ENCODE measurements at regions not wholly inside any gene's neighbourhood (a gene's known extent, or its start where the extent isn't known, plus 50 kb on each side); places are given as distances from the start of the nearest gene placed in this dataset.
A peak's percentile ranks its signal among the peaks of the same experiment; 100 is the strongest.

DNA sequence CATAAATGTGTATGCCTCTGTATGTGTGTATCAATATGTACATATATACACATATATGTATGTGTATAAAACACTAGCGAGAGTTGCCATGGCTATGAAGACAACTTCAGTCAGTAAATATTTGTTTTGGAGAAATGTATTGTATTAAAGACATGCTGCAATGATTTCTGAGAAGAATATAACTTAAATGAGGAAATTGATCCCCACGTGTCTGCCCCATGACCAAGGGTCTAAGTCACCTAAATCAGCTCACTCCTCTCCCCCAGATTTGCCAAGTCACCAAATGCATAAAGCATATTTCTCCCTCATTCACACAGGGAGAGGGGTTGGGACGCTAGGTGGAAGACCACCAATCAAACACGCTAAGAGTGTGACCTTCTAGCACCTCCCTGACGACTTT is 58.3 kb upstream of the LYST start:
- Histone ChIP-seq H3K4me3 (no peak overlapping the region), H3K27ac (no peak overlapping the region), H3K9me3 (no peaks in the 10 kb centered on the region), H3K27me3 (no peaks in the 10 kb centered on the region), H3K4me1 (peaks cover 14% of the 10 kb centered on the region), H3K36me3 (no peaks in the 10 kb centered on the region)
- intact Hi-C loops (cut with DNase I) = no loop called here
- ATAC-seq (peak; percentile 22), DNase-seq (no peak)
- TF ChIP-seq, protein P1, sequence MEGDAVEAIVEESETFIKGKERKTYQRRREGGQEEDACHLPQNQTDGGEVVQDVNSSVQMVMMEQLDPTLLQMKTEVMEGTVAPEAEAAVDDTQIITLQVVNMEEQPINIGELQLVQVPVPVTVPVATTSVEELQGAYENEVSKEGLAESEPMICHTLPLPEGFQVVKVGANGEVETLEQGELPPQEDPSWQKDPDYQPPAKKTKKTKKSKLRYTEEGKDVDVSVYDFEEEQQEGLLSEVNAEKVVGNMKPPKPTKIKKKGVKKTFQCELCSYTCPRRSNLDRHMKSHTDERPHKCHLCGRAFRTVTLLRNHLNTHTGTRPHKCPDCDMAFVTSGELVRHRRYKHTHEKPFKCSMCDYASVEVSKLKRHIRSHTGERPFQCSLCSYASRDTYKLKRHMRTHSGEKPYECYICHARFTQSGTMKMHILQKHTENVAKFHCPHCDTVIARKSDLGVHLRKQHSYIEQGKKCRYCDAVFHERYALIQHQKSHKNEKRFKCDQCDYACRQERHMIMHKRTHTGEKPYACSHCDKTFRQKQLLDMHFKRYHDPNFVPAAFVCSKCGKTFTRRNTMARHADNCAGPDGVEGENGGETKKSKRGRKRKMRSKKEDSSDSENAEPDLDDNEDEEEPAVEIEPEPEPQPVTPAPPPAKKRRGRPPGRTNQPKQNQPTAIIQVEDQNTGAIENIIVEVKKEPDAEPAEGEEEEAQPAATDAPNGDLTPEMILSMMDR (IDR thresholded peaks at IDR 0.05) = no peak

DNA sequence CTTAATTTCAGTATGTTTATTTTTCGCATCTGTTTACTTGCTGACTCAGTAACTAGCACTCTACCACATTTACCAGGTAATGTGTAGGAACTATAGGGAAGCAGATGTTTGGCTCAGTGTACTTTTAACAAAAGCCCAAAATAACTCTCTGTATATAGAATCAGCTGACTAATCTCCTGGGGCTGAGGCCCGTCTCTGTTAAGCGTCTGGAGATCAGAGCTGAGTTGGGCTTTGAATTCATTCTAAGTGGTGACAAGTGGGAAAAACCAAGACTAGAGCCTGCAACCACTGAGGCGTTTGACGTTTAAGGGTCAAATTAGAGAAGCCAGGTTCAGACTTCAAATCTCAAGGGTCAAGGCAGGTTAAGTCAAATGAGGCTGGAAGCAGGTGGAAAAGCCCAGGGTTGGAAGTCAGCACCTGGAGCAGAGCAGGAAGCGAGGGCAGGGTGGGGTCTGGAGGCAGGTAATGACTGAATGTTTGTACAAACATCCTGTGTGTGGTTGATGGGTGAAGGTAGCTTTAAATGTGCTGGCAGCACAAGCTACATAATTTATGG is 56.8 kb upstream of the LYST start:
- TF ChIP-seq, protein P1 (IDR thresholded peaks at IDR 0.05) = no peak

DNA sequence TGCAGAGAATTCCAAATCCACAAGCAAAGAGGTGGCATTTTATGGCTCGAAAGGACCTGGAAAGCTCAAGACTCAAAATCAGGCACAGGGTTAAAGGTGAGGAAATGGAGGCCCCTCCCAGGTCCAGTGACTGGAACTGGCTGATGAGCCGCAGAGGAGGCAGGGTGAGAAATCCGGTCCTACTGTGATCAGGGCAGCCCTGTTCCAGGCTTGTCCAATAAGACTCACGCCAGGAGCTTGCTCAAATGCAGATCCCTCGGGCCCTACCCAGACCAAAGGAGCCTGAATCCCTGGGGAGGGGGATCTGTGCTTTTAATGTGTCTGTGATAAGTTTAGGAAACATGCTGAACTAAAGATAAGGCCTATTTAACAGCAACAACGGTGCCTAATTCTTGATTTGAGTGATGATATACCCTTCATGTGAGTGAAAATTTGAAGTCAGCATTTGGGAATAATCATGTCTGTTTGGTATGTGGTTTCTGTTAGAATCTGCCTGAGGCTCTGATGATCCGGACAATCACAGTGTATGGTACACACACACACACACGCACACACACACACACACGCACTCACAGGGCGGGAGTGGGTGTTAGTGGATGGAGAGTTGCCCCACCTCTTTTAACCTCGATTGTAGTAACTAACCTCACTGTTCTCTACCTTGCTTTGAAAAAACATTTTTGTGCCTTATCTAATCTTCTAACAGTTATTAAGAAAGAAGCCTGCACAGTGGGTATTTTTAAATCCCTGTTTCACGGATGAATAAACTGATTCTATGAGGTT is 54.1 kb upstream of the LYST start:
- no peaks in the 10 kb centered on the region for H3K27me3 ChIP-seq
- H3K27ac ChIP-seq = peak overlapping the region; percentile 56
- TF ChIP-seq, protein P1 (IDR thresholded peaks at IDR 0.05) = no peak
- no peak for ATAC-seq
- intact Hi-C loops (cut with DNase I) = no loop called here
- peaks cover 39% of the 10 kb centered on the region for H3K4me1 ChIP-seq
- no peak overlapping the region for H3K4me3 ChIP-seq
- H3K36me3 ChIP-seq = no peaks in the 10 kb centered on the region
- no peaks in the 10 kb centered on the region for H3K9me3 ChIP-seq
- no peak for DNase-seq

More for the DNA sequence above, 56.8 kb upstream of the LYST start:
- Histone ChIP-seq H3K4me1 (peaks cover 18% of the 10 kb centered on the region), H3K9me3 (no peaks in the 10 kb centered on the region), H3K4me3 (no peak overlapping the region), H3K36me3 (no peaks in the 10 kb centered on the region), H3K27ac (no peak overlapping the region), H3K27me3 (no peaks in the 10 kb centered on the region)
- DNase-seq (no peak), ATAC-seq (no peak)
- intact Hi-C loops (cut with DNase I) = no loop called here

GRCh38 chr1:235919833-235920441 is 53.2 kb upstream of the LYST start:
- intact Hi-C loops (cut with DNase I) = no loop called here
- no peaks in the 10 kb centered on the region for H3K36me3 ChIP-seq
- no peak overlapping the region for H3K4me3 ChIP-seq
- H3K27me3 ChIP-seq = no peaks in the 10 kb centered on the region
- H3K4me1 ChIP-seq = peaks cover 39% of the 10 kb centered on the region
- DNase-seq (no peak), ATAC-seq (peak; percentile 48)
- TF ChIP-seq, protein P1 (IDR thresholded peaks at IDR 0.05) = no peak
- H3K9me3 ChIP-seq = no peaks in the 10 kb centered on the region
- H3K27ac ChIP-seq = peak overlapping the region; percentile 56

GRCh38 chr1:235919127-235919832 is 52.6 kb upstream of the LYST start:
- no peak for DNase-seq
- no peaks in the 10 kb centered on the region for H3K36me3 ChIP-seq
- H3K27ac ChIP-seq = peak overlapping the region; percentile 56

More at GRCh38 chr1:235919127-235919832, 52.6 kb upstream of the LYST start:
- intact Hi-C loops (cut with DNase I) = no loop called here
- ATAC-seq = peak; percentile 71
- H3K4me1 ChIP-seq = peaks cover 36% of the 10 kb centered on the region
- TF ChIP-seq, protein P1 (IDR thresholded peaks at IDR 0.05) = no peak
- no peaks in the 10 kb centered on the region for H3K27me3 ChIP-seq
- H3K4me3 ChIP-seq = no peak overlapping the region
- H3K9me3 ChIP-seq = no peaks in the 10 kb centered on the region
